ENCODE measurements at regions not wholly inside any gene's neighbourhood (a gene's known extent, or its start where the extent isn't known, plus 50 kb on each side); places are given as distances from the start of the nearest gene placed in this dataset.

DNA sequence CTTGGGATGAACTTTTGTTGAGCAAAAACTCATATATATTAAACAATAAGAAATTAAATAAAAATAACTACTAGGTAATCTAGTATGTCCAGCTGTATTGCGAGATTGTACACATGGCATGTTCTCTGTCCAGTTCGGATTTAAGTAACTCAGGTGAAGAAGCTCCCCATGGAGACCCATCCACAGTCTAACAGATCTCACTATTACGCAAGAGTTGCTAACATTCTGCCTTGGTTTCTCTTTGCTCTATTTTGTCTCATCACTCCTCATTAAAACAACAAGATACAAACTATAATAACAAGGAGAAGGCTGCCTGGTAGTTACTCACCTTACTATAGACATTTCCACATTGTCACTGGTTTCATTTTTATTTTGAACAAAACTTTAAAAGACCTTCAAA is 1372.3 kb upstream of the CELF2 start:
- TF ChIP-seq, protein P1, sequence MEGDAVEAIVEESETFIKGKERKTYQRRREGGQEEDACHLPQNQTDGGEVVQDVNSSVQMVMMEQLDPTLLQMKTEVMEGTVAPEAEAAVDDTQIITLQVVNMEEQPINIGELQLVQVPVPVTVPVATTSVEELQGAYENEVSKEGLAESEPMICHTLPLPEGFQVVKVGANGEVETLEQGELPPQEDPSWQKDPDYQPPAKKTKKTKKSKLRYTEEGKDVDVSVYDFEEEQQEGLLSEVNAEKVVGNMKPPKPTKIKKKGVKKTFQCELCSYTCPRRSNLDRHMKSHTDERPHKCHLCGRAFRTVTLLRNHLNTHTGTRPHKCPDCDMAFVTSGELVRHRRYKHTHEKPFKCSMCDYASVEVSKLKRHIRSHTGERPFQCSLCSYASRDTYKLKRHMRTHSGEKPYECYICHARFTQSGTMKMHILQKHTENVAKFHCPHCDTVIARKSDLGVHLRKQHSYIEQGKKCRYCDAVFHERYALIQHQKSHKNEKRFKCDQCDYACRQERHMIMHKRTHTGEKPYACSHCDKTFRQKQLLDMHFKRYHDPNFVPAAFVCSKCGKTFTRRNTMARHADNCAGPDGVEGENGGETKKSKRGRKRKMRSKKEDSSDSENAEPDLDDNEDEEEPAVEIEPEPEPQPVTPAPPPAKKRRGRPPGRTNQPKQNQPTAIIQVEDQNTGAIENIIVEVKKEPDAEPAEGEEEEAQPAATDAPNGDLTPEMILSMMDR (IDR thresholded peaks at IDR 0.05; ENCODE audit: poor library complexity) = no peak
- TF ChIP-seq EZH2 (IDR thresholded peaks at IDR 0.05; ENCODE audit: borderline replicate concordance) (no peak), EZH2phosphoT487 (IDR thresholded peaks at IDR 0.05; ENCODE audit: low read depth, severe bottlenecking, unreplicated experiment) (no peak)
